SU-DHL-6 (cell line): ENCODE measurements at regions not wholly inside any gene's neighbourhood (a gene's known extent, or its start where the extent isn't known, plus 50 kb on each side); places are given as distances from the start of the nearest gene placed in this dataset.

Experiments used
- EZH2phosphoT487 ChIP-seq: fragments of 200-600 bp; sonication (generic), shearing (Covaris generic); conservative IDR thresholded peaks from 2 replicates; pipeline ENCODE4 v1.6.1; 2018; ENCODE audit warnings: mild to moderate bottlenecking, antibody characterized with exemption, low read length, moderate library complexity, mixed read lengths
- TF ChIP-seq, protein P1 (sequence below): fragments of 200-600 bp; sonication (generic); IDR thresholded peaks from one replicate; pipeline ENCODE4 v1.5.1; 2017; ENCODE audit warnings: antibody characterized with exemption, mild to moderate bottlenecking, low read length, moderate library complexity; ENCODE audit not compliant: insufficient read depth, poor library complexity, severe bottlenecking

DNA sequence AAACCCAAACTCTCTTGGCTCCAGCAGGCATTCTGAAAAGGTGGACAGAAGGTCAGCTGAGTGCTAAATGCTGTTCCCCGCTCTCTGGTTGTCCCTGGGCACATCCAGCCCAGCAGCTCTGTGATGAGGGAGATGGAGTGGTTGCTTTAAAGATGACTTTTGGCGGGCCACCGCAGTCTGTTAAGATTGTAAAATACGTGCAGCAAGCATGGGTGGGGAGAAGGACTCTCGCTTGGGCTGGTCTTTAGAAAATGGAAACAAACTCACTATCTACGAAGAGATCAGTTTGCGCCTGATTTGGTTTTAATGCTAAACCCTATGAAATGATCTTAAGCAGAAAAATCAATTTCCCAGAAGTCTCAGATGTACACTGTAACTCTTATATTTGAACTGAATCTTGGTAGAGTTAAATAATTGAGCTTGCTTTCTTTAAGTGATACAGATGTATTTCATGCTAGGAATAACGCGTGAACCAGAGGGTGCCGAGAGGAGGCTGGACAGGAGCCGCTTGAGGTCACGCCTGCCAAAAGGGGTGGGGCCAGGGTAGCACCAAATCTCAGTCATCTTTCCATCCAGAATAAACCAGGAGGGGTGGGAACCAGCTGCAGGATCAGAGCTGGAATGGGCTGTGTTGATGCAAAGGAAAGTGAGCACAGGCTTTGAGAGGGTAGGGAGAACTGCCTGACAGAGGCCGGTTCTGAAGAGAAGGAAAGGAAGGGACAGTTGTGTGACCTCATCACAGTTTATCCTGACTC is 170.2 kb upstream of the MKI67 start:
- TF ChIP-seq, protein P1, sequence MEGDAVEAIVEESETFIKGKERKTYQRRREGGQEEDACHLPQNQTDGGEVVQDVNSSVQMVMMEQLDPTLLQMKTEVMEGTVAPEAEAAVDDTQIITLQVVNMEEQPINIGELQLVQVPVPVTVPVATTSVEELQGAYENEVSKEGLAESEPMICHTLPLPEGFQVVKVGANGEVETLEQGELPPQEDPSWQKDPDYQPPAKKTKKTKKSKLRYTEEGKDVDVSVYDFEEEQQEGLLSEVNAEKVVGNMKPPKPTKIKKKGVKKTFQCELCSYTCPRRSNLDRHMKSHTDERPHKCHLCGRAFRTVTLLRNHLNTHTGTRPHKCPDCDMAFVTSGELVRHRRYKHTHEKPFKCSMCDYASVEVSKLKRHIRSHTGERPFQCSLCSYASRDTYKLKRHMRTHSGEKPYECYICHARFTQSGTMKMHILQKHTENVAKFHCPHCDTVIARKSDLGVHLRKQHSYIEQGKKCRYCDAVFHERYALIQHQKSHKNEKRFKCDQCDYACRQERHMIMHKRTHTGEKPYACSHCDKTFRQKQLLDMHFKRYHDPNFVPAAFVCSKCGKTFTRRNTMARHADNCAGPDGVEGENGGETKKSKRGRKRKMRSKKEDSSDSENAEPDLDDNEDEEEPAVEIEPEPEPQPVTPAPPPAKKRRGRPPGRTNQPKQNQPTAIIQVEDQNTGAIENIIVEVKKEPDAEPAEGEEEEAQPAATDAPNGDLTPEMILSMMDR, result no peak
- no peak for TF ChIP-seq EZH2phosphoT487
